Neural cell (in vitro differentiated cells): ENCODE measurements at regions not wholly inside any gene's neighbourhood (a gene's known extent, or its start where the extent isn't known, plus 50 kb on each side); places are given as distances from the start of the nearest gene placed in this dataset.

Experiments
- H2AFZ ChIP-seq: fragments of 200-600, 300-800 bp; sonication (generic), shearing (Covaris generic); 2 replicates; pipeline ENCODE4 v1.6.0; 2014; ENCODE audit warnings: low read depth, mild to moderate bottlenecking, antibody characterized with exemption, low read length, moderate library complexity
- H3F3A ChIP-seq: fragments of 200-600 bp; shearing (Covaris generic); 2 replicates; pipeline ENCODE4 v1.6.1; 2016; ENCODE audit warnings: mild to moderate bottlenecking, moderate library complexity, mixed read lengths, antibody characterized with exemption, low read length; ENCODE audit not compliant: insufficient read depth, poor library complexity, severe bottlenecking
- H3K27ac ChIP-seq: fragments of 200-600, 300-800 bp; sonication (generic), shearing (Covaris generic); 2 replicates; pipeline ENCODE4 v1.5.1; 2014; ENCODE audit warnings: mild to moderate bottlenecking, low read length, moderate library complexity
- H3K27me3 ChIP-seq: fragments of 300-800, 200-600 bp; sonication (generic), shearing (Covaris generic); 2 replicates; pipeline ENCODE4 v1.6.0; 2014; ENCODE audit warnings: mild to moderate bottlenecking, low read depth, low read length, moderate library complexity; ENCODE audit not compliant: insufficient read depth
- H3K36me3 ChIP-seq: fragments of 300-800, 200-600 bp; sonication (generic), shearing (Covaris generic); 2 replicates; pipeline ENCODE4 v1.5.1; 2014; ENCODE audit warnings: mild to moderate bottlenecking, antibody characterized with exemption, low read length, moderate library complexity; ENCODE audit not compliant: insufficient read depth
- H3K4me2 ChIP-seq: fragments of 300-800, 200-600 bp; sonication (generic), shearing (Covaris generic); 2 replicates; pipeline ENCODE4 v1.6.0; 2014; ENCODE audit warnings: mild to moderate bottlenecking, low read length
- H3K4me3 ChIP-seq: fragments of 300-800, 200-600 bp; sonication (generic), shearing (Covaris generic); 2 replicates; pipeline ENCODE4 v1.5.1; 2014; ENCODE audit warnings: mild to moderate bottlenecking, low read length, moderate library complexity
- H3K79me2 ChIP-seq: fragments of 200-600 bp; shearing (Covaris generic); replicated peaks from 2 replicates; pipeline ENCODE4 v1.6.0; 2014; ENCODE audit warnings: mild to moderate bottlenecking, low read length, moderate library complexity; ENCODE audit not compliant: insufficient read depth
- H3K9ac ChIP-seq: fragments of 300-800, 200-600 bp; sonication (generic), shearing (Covaris generic); 2 replicates; pipeline ENCODE4 v1.6.1; 2016; ENCODE audit warnings: mild to moderate bottlenecking, low read length, mixed read lengths
- H3K9me2 ChIP-seq: fragments of 200-600 bp; shearing (Covaris generic); 2 replicates; pipeline ENCODE4 v1.6.1; 2016; ENCODE audit warnings: mild to moderate bottlenecking, low read length, mixed read lengths; ENCODE audit not compliant: insufficient read depth
- H3K9me3 ChIP-seq: fragments of 200-600, 300-800 bp; sonication (generic), shearing (Covaris generic); 2 replicates; pipeline ENCODE4 v1.6.1; 2016; ENCODE audit warnings: mild to moderate bottlenecking, mixed run types, low read length, moderate library complexity, mixed read lengths
- H4K20me1 ChIP-seq: fragments of 200-600 bp; shearing (Covaris generic); 2 replicates; pipeline ENCODE4 v1.6.1; 2016; ENCODE audit warnings: mild to moderate bottlenecking, mixed run types; ENCODE audit not compliant: insufficient read depth
- EP300 ChIP-seq: fragments of 450-650 bp; conservative IDR thresholded peaks from 2 replicates; pipeline ENCODE4 v1.6.1; 2014; ENCODE audit warnings: antibody characterized with exemption, mild to moderate bottlenecking, moderate library complexity; ENCODE audit not compliant: poor library complexity, severe bottlenecking
- EZH2 ChIP-seq: fragments of 200-600, 300-800 bp; shearing (Covaris generic), sonication (generic); IDR thresholded peaks from 2 replicates; pipeline ENCODE4 v1.6.1; 2014; ENCODE audit warnings: antibody characterized with exemption, low read length, borderline replicate concordance, mild to moderate bottlenecking; ENCODE audit not compliant: insufficient read depth, poor library complexity, severe bottlenecking
- MXI1 ChIP-seq: fragments of 450-650 bp; conservative IDR thresholded peaks from 2 replicates; pipeline ENCODE4 v1.6.1; 2014; ENCODE audit warnings: antibody characterized with exemption, mild to moderate bottlenecking; ENCODE audit not compliant: poor library complexity, severe bottlenecking
- POLR2AphosphoS5 ChIP-seq: IDR thresholded peaks from 2 replicates; pipeline ENCODE4 v1.6.1; 2012
- RAD21 ChIP-seq: fragments of 450-650 bp; conservative IDR thresholded peaks from 2 replicates; pipeline ENCODE4 v1.6.1; 2014; ENCODE audit warnings: antibody characterized with exemption, mild to moderate bottlenecking, moderate library complexity
- REST ChIP-seq: IDR thresholded peaks from 2 replicates; pipeline ENCODE4 v1.6.1; 2012; ENCODE audit warnings: borderline replicate concordance
- SMC3 ChIP-seq: fragments of 450-650 bp; conservative IDR thresholded peaks from 2 replicates; pipeline ENCODE4 v1.6.1; 2014; ENCODE audit warnings: antibody characterized with exemption, mild to moderate bottlenecking, moderate library complexity; ENCODE audit not compliant: poor library complexity
- TAF1 ChIP-seq: IDR thresholded peaks from 2 replicates; pipeline ENCODE4 v1.6.1; 2012; ENCODE audit warnings: low read depth
- TF ChIP-seq, protein P1 (sequence below): fragments of 450-650 bp; IDR thresholded peaks from 2 replicates; pipeline ENCODE4 v1.5.1; 2014; ENCODE audit warnings: antibody characterized with exemption, mild to moderate bottlenecking, moderate library complexity; ENCODE audit not compliant: poor library complexity, severe bottlenecking

GRCh38 chr12:124694250-124694649 lies 126.8 kb upstream of the NCOR2 start (continued):
- no peak for TF ChIP-seq MXI1
- no peak for TF ChIP-seq SMC3
- TF ChIP-seq RAD21, result no peak
- no peak for TF ChIP-seq POLR2AphosphoS5

DNA sequence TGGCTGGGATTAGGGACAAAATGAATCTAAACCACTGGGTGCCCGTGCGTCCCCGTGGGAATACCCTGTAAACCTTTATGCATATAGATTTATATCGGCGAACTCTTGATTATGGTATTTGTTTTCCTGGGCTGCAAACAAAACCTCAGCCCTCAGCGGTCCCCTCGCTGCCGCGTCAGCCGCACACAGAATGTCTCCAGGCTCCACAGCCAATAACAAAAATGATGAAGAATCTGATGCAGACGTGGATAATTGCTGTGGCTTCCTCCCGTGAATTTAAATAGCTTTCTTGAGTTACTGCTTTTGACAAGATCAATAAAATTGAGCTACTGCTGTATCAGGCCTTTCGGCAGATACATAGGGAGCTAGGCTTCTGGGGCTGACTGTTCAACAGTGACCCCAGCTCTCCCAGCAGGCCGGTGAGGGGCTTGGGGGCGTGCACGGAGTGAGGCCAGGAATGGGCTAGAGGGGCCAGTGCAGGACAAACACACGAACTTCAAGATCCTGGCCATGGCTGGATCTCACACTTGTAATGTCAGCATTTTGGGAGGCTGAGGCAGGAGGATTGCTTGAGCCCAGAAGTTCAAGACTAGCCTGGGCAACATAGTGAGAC lies 125.8 kb upstream of the NCOR2 start:
- no peak overlapping the region for H3K4me2 ChIP-seq
- H3K9me3 ChIP-seq, result peaks cover 4% of the 10 kb centered on the region
- H3F3A ChIP-seq, result no peaks in the 10 kb centered on the region
- no peaks in the 10 kb centered on the region for H3K27me3 ChIP-seq
- no peaks in the 10 kb centered on the region for H3K79me2 ChIP-seq
- no peaks in the 10 kb centered on the region for H3K36me3 ChIP-seq
- no peaks in the 10 kb centered on the region for H3K9me2 ChIP-seq
- no peak overlapping the region for H3K27ac ChIP-seq
- H4K20me1 ChIP-seq, result no peaks in the 10 kb centered on the region
- no peak overlapping the region for H3K9ac ChIP-seq
- no peak overlapping the region for H2AFZ ChIP-seq
- TF ChIP-seq SMC3 (no peak), POLR2AphosphoS5 (no peak), EP300 (no peak), TAF1 (no peak), EZH2 (no peak)
- H3K4me3 ChIP-seq, result no peak overlapping the region

GRCh38 chr12:124692443-124692842 lies 125.0 kb upstream of the NCOR2 start:
- Histone ChIP-seq H3K9me2 (no peaks in the 10 kb centered on the region), H3K79me2 (no peaks in the 10 kb centered on the region)
- no peak for TF ChIP-seq TAF1
- no peak for TF ChIP-seq EZH2
- TF ChIP-seq MXI1, result no peak
- no peak for TF ChIP-seq POLR2AphosphoS5
- TF ChIP-seq RAD21, result no peak
- TF ChIP-seq EP300, result no peak
- no peak for TF ChIP-seq SMC3

GRCh38 chr12:124691429-124691828 lies 124.0 kb upstream of the NCOR2 start:
- TF ChIP-seq EP300 (no peak), EZH2 (no peak), MXI1 (no peak), REST (no peak), POLR2AphosphoS5 (no peak), SMC3 (no peak), RAD21 (no peak), TAF1 (no peak)
- TF ChIP-seq, protein P1, sequence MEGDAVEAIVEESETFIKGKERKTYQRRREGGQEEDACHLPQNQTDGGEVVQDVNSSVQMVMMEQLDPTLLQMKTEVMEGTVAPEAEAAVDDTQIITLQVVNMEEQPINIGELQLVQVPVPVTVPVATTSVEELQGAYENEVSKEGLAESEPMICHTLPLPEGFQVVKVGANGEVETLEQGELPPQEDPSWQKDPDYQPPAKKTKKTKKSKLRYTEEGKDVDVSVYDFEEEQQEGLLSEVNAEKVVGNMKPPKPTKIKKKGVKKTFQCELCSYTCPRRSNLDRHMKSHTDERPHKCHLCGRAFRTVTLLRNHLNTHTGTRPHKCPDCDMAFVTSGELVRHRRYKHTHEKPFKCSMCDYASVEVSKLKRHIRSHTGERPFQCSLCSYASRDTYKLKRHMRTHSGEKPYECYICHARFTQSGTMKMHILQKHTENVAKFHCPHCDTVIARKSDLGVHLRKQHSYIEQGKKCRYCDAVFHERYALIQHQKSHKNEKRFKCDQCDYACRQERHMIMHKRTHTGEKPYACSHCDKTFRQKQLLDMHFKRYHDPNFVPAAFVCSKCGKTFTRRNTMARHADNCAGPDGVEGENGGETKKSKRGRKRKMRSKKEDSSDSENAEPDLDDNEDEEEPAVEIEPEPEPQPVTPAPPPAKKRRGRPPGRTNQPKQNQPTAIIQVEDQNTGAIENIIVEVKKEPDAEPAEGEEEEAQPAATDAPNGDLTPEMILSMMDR, result no peak
- no peaks in the 10 kb centered on the region for H3F3A ChIP-seq
- H3K9me2 ChIP-seq, result no peaks in the 10 kb centered on the region
- H3K36me3 ChIP-seq, result no peaks in the 10 kb centered on the region
- H3K27me3 ChIP-seq, result no peaks in the 10 kb centered on the region
- peaks cover 4% of the 10 kb centered on the region for H3K9me3 ChIP-seq
- no peaks in the 10 kb centered on the region for H3K79me2 ChIP-seq
- no peak overlapping the region for H3K4me3 ChIP-seq
- H3K27ac ChIP-seq, result no peak overlapping the region
- H4K20me1 ChIP-seq, result no peaks in the 10 kb centered on the region
- H2AFZ ChIP-seq, result no peak overlapping the region
- no peak overlapping the region for H3K9ac ChIP-seq
- H3K4me2 ChIP-seq, result no peak overlapping the region

More at GRCh38 chr12:124692443-124692842, 125.0 kb upstream of the NCOR2 start:
- Histone ChIP-seq H3F3A (no peaks in the 10 kb centered on the region), H3K4me3 (no peak overlapping the region), H3K9ac (no peak overlapping the region), H2AFZ (no peak overlapping the region), H4K20me1 (no peaks in the 10 kb centered on the region), H3K27ac (no peak overlapping the region), H3K9me3 (peaks cover 4% of the 10 kb centered on the region), H3K4me2 (no peak overlapping the region), H3K36me3 (no peaks in the 10 kb centered on the region), H3K27me3 (no peaks in the 10 kb centered on the region)
